Panc1 (cell line): ENCODE measurements at regions not wholly inside any gene's neighbourhood (a gene's known extent, or its start where the extent isn't known, plus 50 kb on each side); places are given as distances from the start of the nearest gene placed in this dataset.

ENCODE experiments used
- CTCF ChIP-seq: fragments of 450-650 bp; IDR thresholded peaks from 2 replicates; pipeline ENCODE4 v1.5.1; 2017; ENCODE audit warnings: mild to moderate bottlenecking
- POLR2AphosphoS5 ChIP-seq: IDR thresholded peaks from 2 replicates; pipeline ENCODE4 v1.6.1; 2012; ENCODE audit warnings: mild to moderate bottlenecking, low read depth, low read length, moderate library complexity
- REST ChIP-seq, 2 experiments: IDR thresholded peaks; 2 replicates each; pipeline ENCODE4 v1.6.1; 2011 to 2012; ENCODE audit warnings: low read depth in 2 of 2, control low read depth in 1 of 2, low read length in 1 of 2, mild to moderate bottlenecking in 1 of 2, moderate library complexity in 1 of 2; ENCODE audit not compliant: insufficient read depth in 1 of 2
- SIN3A ChIP-seq: IDR thresholded peaks from 2 replicates; pipeline ENCODE4 v1.6.1; 2012; ENCODE audit warnings: low read depth, mild to moderate bottlenecking, low read length, moderate library complexity, borderline replicate concordance; ENCODE audit not compliant: insufficient read depth

GRCh38 chr1:63261736-63262458 lies 60.5 kb upstream of the FOXD3 start:
- TF ChIP-seq CTCF (no peak), POLR2AphosphoS5 (no peak), REST (IDR thresholded peaks at IDR 0.05; ENCODE audit: insufficient read depth in 1 of 2, low read depth in 2 of 2, low read length in 1 of 2) (no peak), SIN3A (no peak)
